Limb (tissue), 2 donors: ENCODE measurements at regions not wholly inside any gene's neighbourhood (a gene's known extent, or its start where the extent isn't known, plus 50 kb on each side); places are given as distances from the start of the nearest gene placed in this dataset.
A peak's percentile ranks its signal among the peaks of the same experiment; 100 is the strongest.

Experiments
- DNase-seq, 2 donors: peaks; one replicate each; pipeline ENCODE4 v3.0.0-alpha.2; 2016; ENCODE audit errors: extremely low spot score in 2 of 2

GRCh38 chr2:66888791-66889631 lies 454.1 kb downstream of the MEIS1 start:
- peak; percentile 34 for DNase-seq

DNA sequence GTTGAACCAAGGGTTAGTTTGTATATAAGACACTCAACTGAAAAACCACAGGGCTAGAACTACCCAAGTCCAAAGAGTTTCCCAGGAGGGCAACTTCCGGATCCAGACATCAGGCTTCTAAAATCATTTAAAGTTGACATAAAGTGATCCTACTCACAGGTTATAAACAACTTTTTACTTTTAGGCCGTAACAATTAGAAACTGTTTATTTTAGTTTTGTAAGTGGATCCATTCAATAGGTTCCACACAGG lies 454.6 kb downstream of the MEIS1 start:
- no peak for DNase-seq

GRCh38 chr2:66890166-66890742 lies 455.3 kb downstream of the MEIS1 start:
- no peak for DNase-seq

- DNase-seq = no peak
These were observed 460.3 kb downstream of the MEIS1 start for GRCh38 chr2:66895206-66895605.

GRCh38 chr2:66896131-66896530 lies 461.2 kb downstream of the MEIS1 start:
- no peak for DNase-seq

DNA sequence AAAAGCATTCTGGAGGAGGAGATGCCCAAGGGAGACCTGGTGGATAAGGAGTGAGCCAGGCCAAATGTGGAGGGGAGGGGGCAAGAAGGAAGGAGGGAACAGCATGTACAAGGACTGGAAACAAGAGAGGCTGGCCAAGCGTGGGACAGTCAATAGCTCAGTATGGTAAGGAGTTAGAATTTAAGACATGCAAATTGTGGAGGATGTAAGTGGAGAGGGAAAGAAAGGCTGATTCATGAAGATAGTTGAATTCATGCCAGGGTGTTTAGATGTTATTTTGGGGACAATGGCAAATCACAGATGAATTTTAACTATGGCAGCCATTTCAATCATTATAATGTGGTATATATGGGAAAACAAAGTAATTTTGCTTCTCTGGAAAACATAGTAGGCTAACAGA lies 462.3 kb downstream of the MEIS1 start:
- DNase-seq = no peak

GRCh38 chr2:66897691-66898150 lies 462.8 kb downstream of the MEIS1 start:
- peak in 1 of 2 donors; percentile 6 for DNase-seq

GRCh38 chr2:66899109-66899508 lies 464.2 kb downstream of the MEIS1 start:
- DNase-seq = no peak

DNA sequence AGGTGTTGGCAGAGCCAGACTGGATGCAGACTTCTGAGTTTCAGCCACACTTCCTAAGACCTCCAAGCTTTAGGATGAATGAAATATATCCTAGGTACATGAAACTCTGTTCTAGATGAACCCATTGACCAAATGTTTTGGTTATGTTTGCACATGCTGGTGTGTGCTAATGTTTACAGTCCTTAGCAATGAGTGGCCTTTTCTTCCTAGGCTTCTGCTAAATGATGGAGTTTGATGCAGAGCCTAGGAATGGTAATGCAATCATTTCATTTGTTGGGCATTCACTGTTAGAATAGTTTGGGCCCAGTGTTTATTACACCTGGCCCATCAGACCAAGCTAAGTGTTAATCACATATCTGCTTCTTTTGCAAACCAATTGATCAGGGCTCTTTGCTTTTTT lies 464.7 kb downstream of the MEIS1 start:
- DNase-seq = no peak

DNA sequence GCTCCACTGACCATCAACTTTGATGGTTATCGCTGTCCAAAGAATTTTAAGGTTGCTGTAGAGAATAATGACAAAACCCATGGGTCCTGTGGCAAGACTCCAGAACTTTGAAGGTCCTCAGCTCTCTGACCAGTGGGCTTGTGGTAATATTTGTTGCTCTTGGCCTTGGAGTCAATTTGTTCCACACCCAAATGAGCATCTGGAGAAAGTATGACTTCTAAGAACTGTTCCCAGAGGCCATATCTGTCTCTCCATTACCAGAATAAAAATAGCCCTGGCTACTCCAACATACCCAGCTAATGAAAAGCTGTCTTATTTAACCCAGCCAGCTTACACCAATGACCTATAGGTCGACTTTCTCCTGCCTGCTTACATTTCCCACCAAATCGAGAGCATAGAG lies 466.4 kb downstream of the MEIS1 start:
- peak in 1 of 2 donors; percentile 24 for DNase-seq

DNA sequence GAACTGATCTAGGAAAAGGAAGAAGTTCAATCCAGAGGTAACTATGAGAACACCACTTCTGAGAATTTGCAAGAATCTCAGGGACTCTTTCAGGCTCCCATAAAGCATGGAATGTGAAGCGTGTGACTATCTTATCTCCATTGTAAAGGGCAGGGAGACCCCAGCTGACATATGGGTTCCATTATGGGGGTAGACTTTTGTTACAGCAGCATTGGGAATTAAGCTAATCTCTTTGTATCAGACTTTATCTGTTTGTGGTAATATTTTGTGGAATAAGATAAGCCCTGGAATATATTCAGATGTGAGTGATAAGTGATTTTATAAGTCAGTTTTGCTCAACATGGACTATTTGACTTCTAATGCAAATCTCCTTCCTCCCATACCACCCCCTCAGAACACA lies 468.3 kb downstream of the MEIS1 start:
- DNase-seq = no peak

- no peak for DNase-seq
These were observed 469.0 kb downstream of the MEIS1 start for GRCh38 chr2:66903745-66904465.

DNA sequence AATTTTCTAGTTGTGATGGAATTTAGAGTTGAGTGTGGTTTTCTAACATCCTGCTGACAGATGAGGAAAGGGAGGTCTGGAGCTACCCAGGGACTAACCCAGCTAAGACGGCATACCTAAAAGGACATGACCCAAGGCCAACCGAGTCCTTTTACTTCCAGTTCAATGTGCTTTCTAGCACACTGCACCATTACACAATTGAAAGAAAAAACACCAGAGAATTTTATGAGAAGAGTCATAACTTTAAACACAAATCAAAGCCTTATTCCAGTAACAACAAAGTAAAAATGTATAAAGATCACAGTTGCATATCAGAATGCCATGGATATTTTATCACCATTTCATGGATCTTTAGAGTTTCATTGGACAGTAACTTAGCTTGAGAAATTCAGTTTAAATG lies 480.3 kb downstream of the MEIS1 start:
- DNase-seq = no peak

DNA sequence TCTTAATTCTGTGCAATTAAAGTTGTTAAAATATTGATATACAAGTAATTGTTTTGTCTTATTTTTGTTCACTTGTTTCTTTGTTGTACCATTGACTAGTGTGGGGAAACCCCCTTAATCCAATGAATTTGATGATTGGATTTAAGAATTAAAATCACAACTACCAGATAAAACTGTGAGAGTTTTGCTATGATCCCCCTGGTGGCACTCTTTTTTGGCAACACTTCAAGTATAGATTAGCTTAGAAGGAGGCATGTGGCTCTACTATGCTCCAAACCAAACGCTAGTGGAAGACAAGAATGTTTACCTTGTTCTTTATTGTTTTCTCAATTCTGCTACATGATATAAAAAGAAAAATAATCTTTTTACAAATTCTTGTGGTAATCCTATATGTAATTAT lies 477.8 kb upstream of the ETAA1 start:
- DNase-seq = no peak

DNA sequence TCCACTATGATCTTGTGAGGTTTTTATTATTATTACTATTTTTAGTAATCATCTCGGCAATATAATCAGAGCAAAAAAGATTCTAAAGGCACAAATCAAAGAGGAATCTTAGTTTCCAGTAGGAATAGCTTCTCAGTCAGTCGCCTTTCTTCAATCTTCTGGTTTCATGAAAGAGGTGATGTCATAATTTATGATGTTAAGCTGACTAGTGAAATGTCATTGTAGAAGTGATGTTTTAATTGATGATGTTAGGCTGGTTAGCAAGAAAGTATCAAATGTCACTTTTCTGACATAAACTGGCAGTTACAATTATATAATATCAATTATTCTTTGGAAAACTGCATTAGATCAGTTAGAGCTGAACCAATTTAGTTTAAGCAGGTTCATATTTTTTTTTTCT lies 476.7 kb upstream of the ETAA1 start:
- DNase-seq = no peak

DNA sequence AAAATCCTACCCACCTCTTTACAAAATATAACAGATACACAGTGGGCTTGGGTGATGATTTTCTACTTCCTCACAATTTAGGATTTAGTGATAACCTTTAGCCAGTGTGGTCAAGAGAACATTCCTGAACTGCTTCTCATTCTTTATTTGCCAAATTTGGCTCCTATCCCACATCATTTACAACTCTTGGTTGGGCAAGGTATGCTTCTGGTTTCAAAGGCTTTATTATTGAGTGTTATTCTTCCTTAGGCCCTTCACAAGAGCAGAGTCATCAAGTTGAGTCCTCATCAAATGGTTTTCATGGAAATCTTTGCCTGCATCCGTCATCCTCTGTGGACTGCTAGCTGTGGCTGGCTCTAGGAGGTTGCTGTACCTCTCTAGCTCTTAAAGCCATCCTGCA lies 472.0 kb upstream of the ETAA1 start:
- no peak for DNase-seq

GRCh38 chr2:66926594-66927112 lies 470.5 kb upstream of the ETAA1 start:
- no peak for DNase-seq

DNA sequence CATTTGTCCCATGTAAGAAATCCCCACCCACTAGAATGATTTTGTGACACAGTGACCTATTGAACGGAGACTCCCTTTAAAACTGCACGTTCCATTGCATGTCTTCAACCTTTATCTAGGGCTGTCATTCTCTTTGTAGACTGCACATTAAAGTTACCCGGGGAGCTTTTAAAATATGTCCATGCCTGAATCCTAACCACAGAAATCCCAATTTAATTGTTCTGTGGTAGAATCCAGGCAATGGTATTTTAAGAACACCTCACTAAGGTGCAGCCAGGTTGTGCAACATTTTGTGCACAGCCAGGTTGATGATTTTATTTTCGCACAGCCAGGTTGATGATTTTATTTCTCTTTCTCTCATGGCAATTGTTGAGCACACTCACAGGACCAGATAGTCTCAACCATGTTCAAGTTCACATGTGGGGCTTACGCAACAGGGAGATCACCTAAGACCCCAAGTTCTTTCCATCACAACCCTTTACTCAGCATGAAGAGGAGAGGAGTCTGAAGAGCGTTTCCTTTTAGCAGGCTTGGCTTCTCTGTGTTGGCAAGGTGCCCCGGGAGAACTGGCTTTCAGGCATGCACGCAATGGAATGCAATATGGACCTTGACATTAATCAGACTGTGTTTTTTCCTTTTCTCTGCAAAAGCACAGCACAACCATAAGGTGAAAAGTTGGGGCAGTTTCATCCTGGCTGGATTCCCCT lies 467.3 kb upstream of the ETAA1 start:
- DNase-seq = peak; percentile 37 to 61

GRCh38 chr2:66930339-66931220 lies 466.6 kb upstream of the ETAA1 start:
- no peak for DNase-seq

DNA sequence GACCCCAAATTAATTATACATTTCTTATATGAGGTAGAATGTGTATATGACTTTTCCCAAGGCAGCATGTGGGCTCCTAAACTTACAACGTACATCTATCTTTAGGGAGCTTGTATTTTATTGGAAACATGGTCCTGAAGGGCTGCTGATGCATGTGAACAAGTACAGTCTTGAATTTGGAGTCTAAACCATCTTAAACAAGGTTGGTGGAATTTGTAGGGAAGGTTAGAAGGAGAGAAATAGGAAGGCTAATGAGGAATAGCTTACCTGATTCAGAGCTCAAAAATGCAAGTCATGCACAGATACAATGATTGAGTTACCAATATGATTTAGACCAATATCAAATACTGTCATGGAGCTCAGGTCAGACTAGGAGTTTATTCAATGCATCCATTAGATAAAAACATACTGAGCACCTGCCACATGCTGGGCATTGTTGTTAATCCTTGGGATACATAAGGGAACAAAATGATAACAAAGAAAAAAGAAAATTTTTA lies 458.6 kb upstream of the ETAA1 start:
- DNase-seq = no peak

DNA sequence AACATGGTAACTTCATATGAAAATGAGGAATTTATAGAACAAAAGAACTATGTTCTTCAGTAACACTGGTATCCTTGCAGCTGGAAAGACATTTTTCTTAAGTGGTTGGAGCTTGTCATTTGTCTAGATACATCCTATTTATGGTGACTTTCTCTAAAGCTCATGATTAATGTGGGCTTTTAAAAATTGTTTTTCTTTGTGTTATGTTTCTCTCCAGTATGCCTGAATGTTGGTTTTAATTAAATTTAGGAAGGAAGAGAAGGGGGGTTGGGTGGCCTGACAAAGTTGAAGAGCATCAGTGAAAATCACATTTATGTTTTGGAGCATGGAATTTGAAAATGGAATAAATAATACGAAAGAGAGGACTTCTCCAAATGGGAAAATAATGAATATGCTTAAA lies 457.1 kb upstream of the ETAA1 start:
- DNase-seq = no peak
